ENCODE measurements at regions not wholly inside any gene's neighbourhood (a gene's known extent, or its start where the extent isn't known, plus 50 kb on each side); places are given as distances from the start of the nearest gene placed in this dataset.

GRCh38 chrX:149275836-149276235, 229.3 kb downstream of the IDS start (continued):
- no peak for TF ChIP-seq ZNF592 (IDR thresholded peaks at IDR 0.05)
- TF ChIP-seq IRF4 (IDR thresholded peaks at IDR 0.05; ENCODE audit: low read depth, low read length) = no peak
- no peak for TF ChIP-seq MEF2B (IDR thresholded peaks at IDR 0.05; ENCODE audit: partially characterized antibody, poor library complexity, severe bottlenecking)
- TF ChIP-seq TARDBP (IDR thresholded peaks at IDR 0.05; ENCODE audit: borderline replicate concordance) = no peak
- no peak for TF ChIP-seq LARP7 (IDR thresholded peaks at IDR 0.05)
- TF ChIP-seq, protein P1, sequence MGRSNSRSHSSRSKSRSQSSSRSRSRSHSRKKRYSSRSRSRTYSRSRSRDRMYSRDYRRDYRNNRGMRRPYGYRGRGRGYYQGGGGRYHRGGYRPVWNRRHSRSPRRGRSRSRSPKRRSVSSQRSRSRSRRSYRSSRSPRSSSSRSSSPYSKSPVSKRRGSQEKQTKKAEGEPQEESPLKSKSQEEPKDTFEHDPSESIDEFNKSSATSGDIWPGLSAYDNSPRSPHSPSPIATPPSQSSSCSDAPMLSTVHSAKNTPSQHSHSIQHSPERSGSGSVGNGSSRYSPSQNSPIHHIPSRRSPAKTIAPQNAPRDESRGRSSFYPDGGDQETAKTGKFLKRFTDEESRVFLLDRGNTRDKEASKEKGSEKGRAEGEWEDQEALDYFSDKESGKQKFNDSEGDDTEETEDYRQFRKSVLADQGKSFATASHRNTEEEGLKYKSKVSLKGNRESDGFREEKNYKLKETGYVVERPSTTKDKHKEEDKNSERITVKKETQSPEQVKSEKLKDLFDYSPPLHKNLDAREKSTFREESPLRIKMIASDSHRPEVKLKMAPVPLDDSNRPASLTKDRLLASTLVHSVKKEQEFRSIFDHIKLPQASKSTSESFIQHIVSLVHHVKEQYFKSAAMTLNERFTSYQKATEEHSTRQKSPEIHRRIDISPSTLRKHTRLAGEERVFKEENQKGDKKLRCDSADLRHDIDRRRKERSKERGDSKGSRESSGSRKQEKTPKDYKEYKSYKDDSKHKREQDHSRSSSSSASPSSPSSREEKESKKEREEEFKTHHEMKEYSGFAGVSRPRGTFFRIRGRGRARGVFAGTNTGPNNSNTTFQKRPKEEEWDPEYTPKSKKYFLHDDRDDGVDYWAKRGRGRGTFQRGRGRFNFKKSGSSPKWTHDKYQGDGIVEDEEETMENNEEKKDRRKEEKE (IDR thresholded peaks at IDR 0.05) = no peak
- TF ChIP-seq DPF2 (IDR thresholded peaks at IDR 0.05) = no peak
- TF ChIP-seq, protein P2, sequence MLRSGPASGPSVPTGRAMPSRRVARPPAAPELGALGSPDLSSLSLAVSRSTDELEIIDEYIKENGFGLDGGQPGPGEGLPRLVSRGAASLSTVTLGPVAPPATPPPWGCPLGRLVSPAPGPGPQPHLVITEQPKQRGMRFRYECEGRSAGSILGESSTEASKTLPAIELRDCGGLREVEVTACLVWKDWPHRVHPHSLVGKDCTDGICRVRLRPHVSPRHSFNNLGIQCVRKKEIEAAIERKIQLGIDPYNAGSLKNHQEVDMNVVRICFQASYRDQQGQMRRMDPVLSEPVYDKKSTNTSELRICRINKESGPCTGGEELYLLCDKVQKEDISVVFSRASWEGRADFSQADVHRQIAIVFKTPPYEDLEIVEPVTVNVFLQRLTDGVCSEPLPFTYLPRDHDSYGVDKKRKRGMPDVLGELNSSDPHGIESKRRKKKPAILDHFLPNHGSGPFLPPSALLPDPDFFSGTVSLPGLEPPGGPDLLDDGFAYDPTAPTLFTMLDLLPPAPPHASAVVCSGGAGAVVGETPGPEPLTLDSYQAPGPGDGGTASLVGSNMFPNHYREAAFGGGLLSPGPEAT (IDR thresholded peaks at IDR 0.05; ENCODE audit: low read depth) = no peak
- TF ChIP-seq CREM (IDR thresholded peaks at IDR 0.05; ENCODE audit: low read depth) = no peak

Measured in GM12878 (cell line).